HG03066 (cell line): ENCODE measurements at regions not wholly inside any gene's neighbourhood (a gene's known extent, or its start where the extent isn't known, plus 50 kb on each side); places are given as distances from the start of the nearest gene placed in this dataset.

Source experiments
- ATAC-seq: cut with Tn5 transposase; IDR thresholded peaks from one replicate; pipeline ENCODE4 v1.9.1; 2021; ENCODE audit warnings: low read depth; ENCODE audit not compliant: unreplicated experiment

DNA sequence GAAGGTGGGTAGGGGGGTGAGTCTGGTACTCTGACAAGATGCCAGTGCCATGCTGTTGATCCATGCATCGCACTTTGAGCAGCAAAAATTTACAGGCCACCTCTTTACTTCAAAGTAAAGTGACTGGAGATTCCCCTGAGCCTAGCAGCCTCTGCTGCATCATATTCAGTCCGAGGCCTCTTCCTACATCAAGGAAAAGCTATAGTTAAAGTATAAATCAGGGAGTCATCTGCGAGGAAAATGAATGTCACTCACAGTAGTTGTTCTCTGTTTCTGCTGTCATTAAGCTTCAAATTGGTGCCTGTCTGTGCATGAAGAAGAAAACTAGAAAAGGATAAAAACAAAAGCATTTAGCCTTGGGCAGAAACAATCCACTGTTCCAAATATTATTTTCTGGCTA is 706.2 kb downstream of the TBL1XR1 start:
- ATAC-seq: no peak

DNA sequence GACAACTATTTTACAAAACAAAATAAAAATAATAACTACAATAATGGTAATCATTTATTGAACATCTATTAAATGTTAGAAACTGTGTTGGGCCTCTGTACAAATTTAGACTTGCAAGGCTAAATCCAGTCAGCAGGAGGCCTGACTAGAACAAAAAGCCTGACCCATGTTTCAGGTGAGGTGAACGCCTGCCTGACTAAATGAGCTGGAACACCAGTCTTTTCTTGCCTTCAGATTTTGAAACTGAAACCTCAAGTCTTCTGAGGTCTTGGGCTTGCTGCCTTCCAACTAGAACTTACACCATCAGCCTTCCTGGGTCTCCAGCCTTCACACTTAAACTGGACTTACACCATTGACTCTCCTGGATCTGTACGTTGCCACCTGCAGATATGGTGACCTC is 706.9 kb downstream of the TBL1XR1 start:
- ATAC-seq: no peak

DNA sequence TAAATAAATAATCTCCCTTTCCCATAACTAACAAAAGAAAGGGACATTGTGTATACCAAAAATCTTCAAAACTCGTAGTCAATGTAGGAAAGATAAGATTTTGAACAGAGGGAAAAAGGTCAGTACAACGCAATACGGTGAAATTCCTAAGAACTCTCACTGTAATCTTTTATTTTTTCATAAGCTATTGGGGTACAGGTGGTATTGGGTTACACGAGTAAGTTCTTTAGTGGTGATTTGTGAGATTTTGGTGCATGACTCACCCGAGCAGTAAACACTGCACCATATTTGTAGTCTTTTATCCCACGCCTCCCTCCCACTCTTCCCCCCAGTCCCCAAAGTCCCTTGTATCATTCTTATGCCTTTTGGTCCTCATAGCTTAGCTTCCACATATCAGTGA is 718.0 kb downstream of the TBL1XR1 start:
- no peak for ATAC-seq

DNA sequence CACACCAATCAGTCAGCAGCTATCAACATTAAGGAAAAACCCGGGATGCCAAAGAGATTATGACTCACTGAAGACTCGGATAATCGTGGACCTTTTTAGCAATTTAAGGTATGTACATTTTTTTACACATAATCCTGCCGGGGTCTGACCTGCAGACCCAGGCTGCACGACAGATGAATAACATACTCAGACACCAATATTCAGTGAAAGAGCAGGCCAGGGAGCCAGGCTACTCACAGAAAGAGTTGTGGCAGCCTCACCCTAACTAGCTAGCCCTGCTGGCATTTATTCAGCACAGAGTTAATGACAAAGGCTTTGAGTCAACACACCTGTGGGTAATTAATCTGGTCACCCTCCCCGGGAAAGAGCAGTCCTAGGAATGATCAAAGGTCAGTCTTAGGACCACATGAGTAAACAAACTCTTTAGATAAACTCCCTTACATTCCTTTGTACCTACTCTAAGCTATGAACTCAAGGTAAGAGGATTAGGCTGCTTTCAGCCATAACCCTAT is 727.5 kb downstream of the TBL1XR1 start:
- no peak for ATAC-seq

DNA sequence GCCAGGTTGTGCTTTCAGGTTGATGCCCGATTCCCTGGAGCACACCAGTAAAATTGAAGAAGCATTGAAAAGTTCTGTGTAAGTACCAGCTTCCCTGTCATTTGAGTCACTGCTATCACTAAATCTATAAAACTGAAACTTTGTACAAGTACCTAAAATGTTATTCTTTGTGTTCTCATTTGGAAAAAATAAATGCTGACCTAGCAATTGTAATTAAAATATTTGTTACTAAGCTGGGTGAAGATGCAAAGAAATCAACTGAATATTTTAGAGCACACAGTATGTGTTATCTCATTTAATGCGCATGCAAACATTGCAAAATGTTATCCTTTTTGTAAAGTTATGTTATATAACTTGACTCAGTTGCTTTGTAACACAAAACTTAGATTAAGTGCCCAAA is 733.7 kb downstream of the TBL1XR1 start:
- no peak for ATAC-seq

DNA sequence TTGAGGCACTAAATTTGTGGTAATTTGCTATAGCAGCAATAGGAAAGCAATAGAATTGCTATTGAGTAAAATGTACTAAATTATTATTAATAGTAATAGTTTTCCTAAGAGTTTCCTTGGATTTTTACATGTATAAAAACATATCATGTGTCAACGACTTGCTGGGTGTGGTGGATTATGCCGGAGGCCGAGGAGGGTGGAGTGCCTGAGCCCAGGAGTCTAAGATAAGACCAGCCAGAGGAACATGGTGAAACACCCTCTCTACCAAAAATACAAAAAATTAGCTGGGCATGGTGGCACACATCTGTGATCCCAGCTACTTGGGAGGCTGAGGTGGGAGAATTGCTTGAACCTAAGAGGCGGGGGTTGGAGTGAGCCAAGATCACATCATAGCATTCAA is 749.9 kb downstream of the TBL1XR1 start:
- no peak for ATAC-seq

DNA sequence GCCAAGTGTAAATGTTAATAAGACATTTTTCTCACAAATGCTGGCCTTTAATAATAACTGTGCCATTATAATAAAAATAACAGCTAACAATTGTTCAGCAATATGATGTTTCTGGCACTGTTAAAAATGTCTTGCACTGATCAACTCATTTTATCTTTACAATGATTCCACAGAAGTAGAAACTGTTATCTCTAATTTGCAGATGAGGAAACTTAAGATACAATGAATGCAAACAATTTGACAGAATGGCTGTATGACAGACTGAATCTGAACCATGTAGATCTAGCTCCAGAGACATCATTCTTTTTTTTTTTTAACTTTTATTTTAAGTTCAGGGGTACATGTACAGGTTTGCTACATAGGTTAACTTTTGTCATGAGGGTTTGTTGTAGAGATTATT is 755.0 kb downstream of the TBL1XR1 start:
- ATAC-seq: no peak

DNA sequence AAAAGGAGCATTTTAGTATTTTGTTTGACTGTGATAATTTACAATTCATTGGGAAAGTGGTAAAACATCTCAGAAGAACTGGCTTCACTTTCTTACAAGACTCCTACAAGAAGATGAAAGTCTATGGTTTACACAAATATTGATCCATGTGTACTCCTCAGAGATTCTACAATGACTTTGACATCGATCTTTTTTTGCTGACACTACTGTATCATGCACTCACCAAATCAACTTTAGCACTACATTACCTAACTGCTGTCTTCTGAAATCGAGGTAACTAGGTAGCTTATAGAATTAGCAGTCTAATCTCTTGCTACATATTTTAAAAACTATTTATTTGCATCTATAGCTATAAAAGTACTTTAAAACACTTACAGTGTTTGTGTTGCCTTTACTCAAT is 757.6 kb downstream of the TBL1XR1 start:
- no peak for ATAC-seq

DNA sequence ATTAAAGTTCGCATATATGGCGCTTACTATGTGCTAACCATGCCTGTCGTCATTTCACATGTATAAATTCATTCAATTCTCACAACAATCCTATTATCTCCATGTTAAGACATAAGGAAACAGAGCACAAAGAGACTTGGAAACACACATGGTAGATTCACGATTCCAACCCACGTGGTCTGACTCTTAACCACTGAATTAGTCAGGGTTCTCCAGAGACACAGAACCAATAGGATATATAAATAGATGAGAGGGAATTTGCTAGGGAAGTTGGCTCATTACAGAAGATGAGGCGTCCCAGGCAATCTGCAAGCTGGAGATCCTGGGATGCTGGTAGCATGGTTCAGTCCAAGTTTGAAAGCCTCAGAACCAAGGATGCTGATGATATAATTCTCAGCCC is 765.3 kb downstream of the TBL1XR1 start:
- no peak for ATAC-seq

DNA sequence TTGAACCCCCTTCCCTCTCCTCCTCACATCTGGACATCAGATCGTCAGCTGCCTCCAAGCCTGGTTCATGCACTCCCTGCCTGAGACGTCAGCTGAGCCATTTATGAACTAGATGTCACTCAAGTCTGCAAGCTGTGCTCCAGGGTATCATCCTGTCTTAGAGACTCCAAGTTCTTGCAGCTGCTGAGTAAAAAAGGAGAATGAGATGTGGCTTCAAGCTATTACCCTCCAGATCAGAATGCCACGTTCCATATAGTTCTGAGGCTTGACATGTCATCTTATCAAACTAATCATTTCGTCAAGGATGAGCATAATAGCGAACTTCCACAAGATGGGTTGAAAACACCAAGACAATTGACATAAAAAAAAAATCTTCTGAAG is 766.3 kb downstream of the TBL1XR1 start:
- ATAC-seq: no peak

DNA sequence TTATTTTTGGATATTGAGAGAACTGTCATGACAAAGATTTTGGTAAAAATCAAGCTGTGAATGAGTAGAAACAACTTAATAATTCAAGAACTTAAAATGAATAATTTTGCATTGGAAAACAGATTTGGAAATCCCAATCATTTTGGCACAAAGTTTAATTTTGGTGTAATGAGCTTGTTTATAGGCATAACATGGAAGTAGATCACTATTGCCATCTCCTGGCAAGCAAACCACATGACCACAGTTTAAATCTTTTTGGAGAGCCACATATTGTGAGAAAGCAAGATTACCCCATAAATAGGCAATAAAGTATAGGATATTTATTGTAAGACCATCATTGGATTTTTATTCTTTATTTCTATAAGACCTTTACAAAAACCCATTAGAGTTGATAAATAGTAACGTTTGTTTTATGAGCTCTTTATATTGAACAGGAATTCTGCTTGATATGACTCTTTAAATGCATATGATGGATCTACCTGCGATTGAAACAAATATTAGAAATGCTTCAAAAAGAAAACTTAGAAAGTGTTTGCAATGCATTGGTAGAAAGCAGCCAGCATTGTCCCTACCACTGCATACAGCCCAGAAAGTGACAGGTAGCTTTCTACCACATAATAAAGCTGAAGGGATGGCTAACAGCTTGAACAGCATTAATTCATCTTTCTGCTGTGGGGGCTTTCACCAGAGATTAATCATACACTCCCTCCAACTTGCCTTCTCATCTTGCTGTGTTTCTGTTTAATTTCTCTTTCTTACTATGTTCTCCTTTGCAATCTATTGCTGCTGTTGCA is 766.8 kb downstream of the TBL1XR1 start:
- no peak for ATAC-seq

DNA sequence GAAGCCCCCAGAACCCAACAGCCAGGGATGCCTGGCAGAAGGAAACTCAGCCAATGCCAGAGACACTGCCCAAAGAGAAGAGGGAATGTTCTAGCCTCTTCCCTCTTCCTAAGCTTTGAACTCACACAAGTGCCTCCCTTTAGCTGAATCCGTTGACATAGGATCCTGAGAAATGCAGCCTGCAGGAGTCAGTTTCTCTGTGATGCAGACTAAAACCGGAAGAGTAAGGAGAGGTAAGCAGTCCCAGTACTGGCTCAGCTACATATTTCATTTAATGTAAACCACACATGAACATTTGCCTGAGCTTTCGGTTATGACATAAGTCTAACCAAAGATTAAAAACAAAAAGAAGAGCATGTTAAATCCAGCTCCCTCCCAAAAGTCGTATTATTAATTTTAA is 768.7 kb downstream of the TBL1XR1 start:
- ATAC-seq: no peak

DNA sequence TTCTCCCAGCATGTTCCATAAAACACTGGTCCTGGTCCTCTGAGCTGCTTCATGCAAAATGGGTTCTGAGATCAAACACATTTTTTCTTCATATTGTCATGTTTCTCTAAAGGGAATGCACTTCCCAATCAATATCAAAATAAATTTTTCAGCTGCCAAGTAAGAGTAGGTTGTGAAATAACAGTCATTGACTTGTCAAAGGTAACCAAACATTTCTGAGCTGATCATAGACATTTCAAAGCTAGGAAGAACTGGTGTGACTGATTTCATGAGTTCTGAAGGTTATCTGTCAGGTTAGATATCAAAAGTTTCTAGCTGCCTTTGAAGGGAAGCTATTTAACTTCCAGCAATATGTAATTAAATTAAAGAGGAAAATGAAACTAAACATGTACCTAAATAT is 770.9 kb downstream of the TBL1XR1 start:
- ATAC-seq: no peak

DNA sequence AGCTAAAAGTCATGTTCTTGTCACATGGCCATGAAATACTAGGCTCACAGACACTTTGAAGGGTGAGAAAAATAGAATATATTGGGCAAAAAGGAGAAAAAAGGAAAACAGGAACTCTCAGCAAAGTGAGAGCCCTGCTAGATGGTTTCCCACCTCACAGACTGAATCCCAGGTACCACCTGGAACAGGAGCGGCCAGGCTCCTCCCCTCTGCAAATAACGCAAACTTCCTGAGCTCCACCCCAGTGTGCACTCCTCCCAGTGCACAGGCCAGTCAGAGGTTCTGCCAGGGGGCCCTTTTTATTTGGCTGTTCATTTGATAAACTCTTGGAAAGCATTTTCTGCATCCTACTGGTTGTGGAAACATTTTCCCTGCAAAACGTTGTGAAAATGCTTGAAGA is 780.4 kb downstream of the TBL1XR1 start:
- no peak for ATAC-seq

DNA sequence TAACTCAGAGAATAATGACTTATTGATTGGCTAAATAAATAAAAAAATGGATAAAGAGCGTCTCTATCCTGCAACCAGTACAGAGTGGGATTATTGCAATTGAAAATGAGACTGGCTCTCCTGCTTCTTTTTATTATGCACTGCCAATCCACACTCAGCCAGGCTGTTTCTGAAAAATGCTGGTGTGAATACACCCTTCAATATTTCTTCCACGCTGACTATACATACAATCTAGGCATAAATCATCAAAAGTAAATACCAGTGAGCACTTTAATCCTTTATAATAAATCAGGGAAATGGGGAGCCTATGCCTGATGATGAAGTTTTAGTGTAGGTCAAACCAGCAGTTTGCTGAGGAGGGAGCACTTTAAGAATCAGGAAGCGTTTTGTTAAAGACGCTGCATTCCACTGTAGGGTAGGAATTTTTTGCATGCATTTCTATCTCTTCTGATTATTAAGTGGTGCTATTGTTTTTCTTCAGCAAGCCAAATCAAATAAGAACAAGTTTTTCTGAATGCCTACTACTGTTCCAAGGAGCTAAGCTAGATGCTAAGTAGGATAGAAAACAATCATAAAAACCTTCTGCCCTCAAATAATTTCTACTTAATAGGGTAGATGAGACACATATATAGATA is 781.5 kb downstream of the TBL1XR1 start:
- ATAC-seq: no peak

DNA sequence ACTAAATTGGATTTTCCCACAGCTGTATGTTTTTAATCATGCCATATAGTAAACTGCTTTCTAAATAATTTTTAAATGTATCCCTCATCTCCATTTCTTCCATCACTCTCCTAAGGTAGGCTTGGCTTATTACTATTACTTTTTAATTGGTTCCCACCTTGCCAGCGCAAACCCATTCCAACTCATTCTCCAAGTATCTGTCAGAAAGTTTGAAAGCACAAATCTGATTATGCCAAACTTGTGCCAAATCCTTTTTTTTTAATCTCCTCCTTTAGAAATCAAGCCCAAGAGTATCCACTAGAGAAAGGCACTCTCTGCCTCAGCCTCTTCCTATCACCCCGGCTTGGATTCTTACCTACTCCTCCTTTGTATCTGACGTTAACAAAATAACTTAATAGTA is 784.5 kb downstream of the TBL1XR1 start:
- ATAC-seq: no peak

DNA sequence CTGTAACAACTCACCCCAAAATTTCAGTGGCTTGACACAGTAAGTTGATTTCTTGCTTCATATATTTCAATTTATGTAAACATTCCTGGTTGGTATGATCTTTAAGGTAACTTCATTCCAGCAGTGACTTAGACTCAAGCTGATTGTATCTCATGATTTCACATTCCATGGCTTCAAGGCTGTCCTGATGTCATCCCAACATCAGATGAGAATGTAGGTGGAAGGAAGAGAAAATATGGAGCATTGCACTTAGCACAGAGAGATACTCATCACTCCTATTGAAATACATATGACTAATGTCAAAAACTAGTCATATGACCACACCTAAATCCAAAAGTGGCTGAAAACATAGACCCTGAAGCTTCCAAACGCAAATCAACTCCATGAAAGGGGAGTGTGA is 793.8 kb downstream of the TBL1XR1 start:
- no peak for ATAC-seq

DNA sequence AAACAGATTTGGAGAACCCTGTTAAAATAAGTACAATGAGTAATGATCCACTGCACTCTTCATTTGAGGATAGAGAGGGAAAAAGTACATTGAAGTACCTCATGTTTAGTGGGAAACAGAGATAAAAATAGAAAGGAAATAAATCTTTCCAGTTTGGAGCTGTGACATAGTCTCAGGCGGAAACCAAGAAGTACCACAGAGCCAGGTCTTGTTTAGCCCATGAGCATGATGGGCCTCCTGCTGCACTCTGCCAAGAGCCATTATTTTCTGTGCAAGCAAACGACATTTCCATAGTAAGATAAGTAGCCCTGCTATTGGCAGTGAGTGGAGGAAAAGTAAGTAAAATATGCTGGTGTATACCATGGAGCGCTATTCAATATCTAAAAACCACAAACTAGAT is 796.1 kb downstream of the TBL1XR1 start:
- no peak for ATAC-seq

DNA sequence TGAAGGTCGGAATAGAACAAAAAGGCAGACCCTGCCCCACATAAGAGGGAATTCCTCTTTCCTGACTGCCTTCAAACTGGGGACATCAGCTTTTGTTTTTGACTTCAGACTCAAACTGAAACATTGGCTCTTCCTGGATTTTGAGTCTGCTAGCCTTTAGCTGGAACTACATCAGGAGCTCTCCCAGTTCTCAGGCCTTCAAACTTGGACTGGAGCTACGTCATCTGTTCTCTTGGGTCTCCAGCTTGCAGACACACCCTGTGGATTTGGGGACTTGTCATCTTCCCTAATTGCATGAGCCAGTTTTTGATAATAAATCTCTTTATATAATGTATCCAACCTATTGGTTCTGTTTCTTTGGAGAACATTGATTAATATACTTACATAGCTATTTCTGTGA is 798.1 kb downstream of the TBL1XR1 start:
- ATAC-seq: no peak

DNA sequence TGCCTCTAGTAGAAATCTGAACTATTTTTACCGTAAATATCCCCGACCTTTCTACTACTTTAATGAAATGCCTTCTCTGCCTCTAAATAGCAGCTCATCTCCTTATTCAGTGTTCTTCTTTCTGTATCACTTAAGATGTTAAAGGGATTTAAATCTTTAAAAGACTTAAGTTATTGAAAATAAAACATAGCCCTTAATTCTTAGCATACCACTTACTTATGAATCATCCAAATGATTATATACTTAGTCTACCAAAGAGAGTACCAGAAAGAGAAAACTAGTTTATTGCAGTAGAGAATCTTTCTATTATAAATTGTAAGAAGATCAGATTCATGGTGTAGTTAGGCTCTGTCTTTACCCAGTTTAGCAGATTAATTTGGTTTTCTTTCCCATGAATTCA is 802.0 kb downstream of the TBL1XR1 start:
- no peak for ATAC-seq

DNA sequence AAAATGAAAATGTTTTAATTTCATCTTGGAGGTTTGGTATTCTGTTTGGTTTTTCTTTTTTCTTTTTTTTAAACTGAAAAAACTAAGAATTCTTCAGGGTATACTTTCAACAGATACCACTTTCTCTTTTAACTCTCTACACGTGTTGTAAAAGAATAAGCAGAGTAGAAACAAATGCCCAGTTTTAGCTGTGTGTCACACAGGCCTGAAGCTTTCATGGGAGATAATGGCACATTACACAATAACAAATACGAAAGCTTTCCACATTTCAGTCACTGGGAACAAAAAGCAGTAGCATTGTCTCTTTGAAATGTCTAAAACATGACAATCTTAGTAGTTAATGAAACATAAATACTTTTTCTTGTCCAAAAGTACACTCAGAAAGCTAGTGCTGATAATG is 818.5 kb downstream of the TBL1XR1 start:
- no peak for ATAC-seq

DNA sequence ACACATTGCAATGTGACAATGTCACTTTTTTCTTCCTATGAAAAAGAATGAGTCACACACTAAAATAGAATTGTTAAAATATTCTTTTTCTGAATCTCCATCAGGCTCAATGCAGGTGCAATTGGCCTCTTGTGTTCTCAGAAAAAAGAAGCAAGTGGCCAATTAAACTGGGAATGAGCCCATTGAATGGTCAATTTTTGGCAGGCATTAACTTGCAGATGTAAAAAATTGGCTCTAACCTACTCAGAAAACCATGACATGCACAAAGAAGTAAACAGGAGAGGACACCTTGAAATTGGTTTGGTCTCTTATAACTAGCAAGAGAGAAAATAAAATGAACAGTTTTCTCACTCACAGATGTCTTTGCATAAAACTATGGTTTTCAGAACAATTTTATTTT is 820.8 kb downstream of the TBL1XR1 start:
- ATAC-seq: no peak
